ENCODE measurements at regions not wholly inside any gene's neighbourhood (a gene's known extent, or its start where the extent isn't known, plus 50 kb on each side); places are given as distances from the start of the nearest gene placed in this dataset.

- TF ChIP-seq TAF1 (IDR thresholded peaks at IDR 0.05; ENCODE audit: borderline replicate concordance, insufficient read depth, low read length) (no peak), POLR2AphosphoS5 (IDR thresholded peaks at IDR 0.05; ENCODE audit: low read depth, low read length) (no peak), SIN3A (IDR thresholded peaks at IDR 0.05; ENCODE audit: borderline replicate concordance, insufficient read depth, low read length) (no peak), FOXP2 (optimal IDR thresholded peaks at IDR 0.05; ENCODE audit: borderline replicate concordance, extremely low read depth, extremely low read length, insufficient read depth) (no peak), REST (IDR thresholded peaks at IDR 0.05; ENCODE audit: insufficient read depth in 1 of 2, low read depth in 2 of 2, low read length in 2 of 2) (no peak)
Observed at GRCh38 chr2:71792926-71793761, 339.8 kb downstream of the DYSF start.

- TF ChIP-seq TAF1 (IDR thresholded peaks at IDR 0.05; ENCODE audit: borderline replicate concordance, insufficient read depth, low read length): no peak
- no peak for TF ChIP-seq SIN3A (IDR thresholded peaks at IDR 0.05; ENCODE audit: borderline replicate concordance, insufficient read depth, low read length)
- no peak for TF ChIP-seq POLR2AphosphoS5 (IDR thresholded peaks at IDR 0.05; ENCODE audit: low read depth, low read length)
- TF ChIP-seq FOXP2 (optimal IDR thresholded peaks at IDR 0.05; ENCODE audit: borderline replicate concordance, extremely low read depth, extremely low read length, insufficient read depth): no peak
Observed at GRCh38 chr2:71791501-71792135, 338.3 kb downstream of the DYSF start.

- TF ChIP-seq TAF1 (IDR thresholded peaks at IDR 0.05; ENCODE audit: borderline replicate concordance, insufficient read depth, low read length) (no peak), FOXP2 (optimal IDR thresholded peaks at IDR 0.05; ENCODE audit: borderline replicate concordance, extremely low read depth, extremely low read length, insufficient read depth) (no peak), SIN3A (IDR thresholded peaks at IDR 0.05; ENCODE audit: borderline replicate concordance, insufficient read depth, low read length) (no peak), REST (IDR thresholded peaks at IDR 0.05; ENCODE audit: insufficient read depth in 1 of 2, low read depth in 2 of 2, low read length in 2 of 2) (no peak), POLR2AphosphoS5 (IDR thresholded peaks at IDR 0.05; ENCODE audit: low read depth, low read length) (no peak)
Observed at GRCh38 chr2:71791061-71791450, 337.7 kb downstream of the DYSF start.

GRCh38 chr2:71790226-71791060 is 337.1 kb downstream of the DYSF start:
- no peak for TF ChIP-seq REST (IDR thresholded peaks at IDR 0.05; ENCODE audit: insufficient read depth in 1 of 2, low read depth in 2 of 2, low read length in 2 of 2)
- no peak for TF ChIP-seq FOXP2 (optimal IDR thresholded peaks at IDR 0.05; ENCODE audit: borderline replicate concordance, extremely low read depth, extremely low read length, insufficient read depth)
- TF ChIP-seq SIN3A (IDR thresholded peaks at IDR 0.05; ENCODE audit: borderline replicate concordance, insufficient read depth, low read length): no peak
- TF ChIP-seq POLR2AphosphoS5 (IDR thresholded peaks at IDR 0.05; ENCODE audit: low read depth, low read length): no peak
- no peak for TF ChIP-seq TAF1 (IDR thresholded peaks at IDR 0.05; ENCODE audit: borderline replicate concordance, insufficient read depth, low read length)
